Liver (tissue), 8 donors: ENCODE measurements at regions not wholly inside any gene's neighbourhood (a gene's known extent, or its start where the extent isn't known, plus 50 kb on each side); places are given as distances from the start of the nearest gene placed in this dataset.

Experiments
- DNase-seq: peaks from one replicate; pipeline ENCODE4 v3.0.0-alpha.2; 2017; ENCODE audit warnings: low spot score
- H3K27ac ChIP-seq, 2 donors: one replicate each; pipeline ENCODE4 v1.7.0; 2013; ENCODE audit warnings: inconsistent platforms in 2 of 2, low read length in 2 of 2, control low read depth in 1 of 2, low read depth in 1 of 2, mild to moderate bottlenecking in 1 of 2
- H3K27me3 ChIP-seq, 4 donors: one replicate each; pipeline versions ENCODE4 v1.6.1 to v1.7.0; 2013; ENCODE audit warnings: low read length in 3 of 4, inconsistent platforms in 1 of 4, mild to moderate bottlenecking in 1 of 4, moderate library complexity in 1 of 4; ENCODE audit not compliant: control insufficient read depth in 4 of 4, insufficient read depth in 4 of 4
- H3K36me3 ChIP-seq, 4 donors: one replicate each; pipeline versions ENCODE4 v1.6.1 to v1.7.0; 2013; ENCODE audit warnings: low read length in 3 of 4, mild to moderate bottlenecking in 3 of 4, low read depth in 1 of 4, moderate library complexity in 1 of 4; ENCODE audit not compliant: control insufficient read depth in 4 of 4, insufficient read depth in 3 of 4
- H3K4me1 ChIP-seq, 4 donors: one replicate each; pipeline versions ENCODE4 v1.6.1 to v1.7.0; 2013; ENCODE audit warnings: low read length in 3 of 4, mild to moderate bottlenecking in 3 of 4, moderate library complexity in 1 of 4; ENCODE audit not compliant: control insufficient read depth in 4 of 4, insufficient read depth in 4 of 4
- H3K4me3 ChIP-seq, 3 donors: one replicate each; pipeline versions ENCODE4 v1.6.1 to v1.7.0; 2013; ENCODE audit warnings: low read length in 3 of 3, control low read depth in 1 of 3, low read depth in 1 of 3, mild to moderate bottlenecking in 1 of 3
- H3K9ac ChIP-seq, 2 donors: one replicate each; pipeline ENCODE4 v1.7.0; 2013; ENCODE audit warnings: low read length in 2 of 2, mild to moderate bottlenecking in 2 of 2, moderate library complexity in 2 of 2, control low read depth in 1 of 2, low read depth in 1 of 2
- H3K9me3 ChIP-seq, 4 donors: one replicate each; pipeline versions ENCODE4 v1.6.1 to v1.7.0; 2013; ENCODE audit warnings: low read length in 3 of 4; ENCODE audit not compliant: control insufficient read depth in 4 of 4
- ATF3 ChIP-seq: IDR thresholded peaks from 2 replicates; pipeline ENCODE4 v1.6.1; 2016; ENCODE audit warnings: antibody characterized with exemption
- CTCF ChIP-seq: fragments of 150-350 bp; IDR thresholded peaks from 2 replicates; pipeline ENCODE4 v1.5.1; 2017; ENCODE audit warnings: improper control_type of control experiment, low read depth, low read length; ENCODE audit not compliant: missing input control
- EGR1 ChIP-seq, 2 donors: IDR thresholded peaks; 2 replicates each; pipeline ENCODE4 v1.6.1; 2016 to 2018; ENCODE audit warnings: antibody characterized with exemption in 2 of 2, low read depth in 2 of 2
- FOXA1 ChIP-seq: IDR thresholded peaks from 2 replicates; pipeline ENCODE4 v1.6.1; 2016; ENCODE audit warnings: antibody characterized with exemption
- FOXA2 ChIP-seq: IDR thresholded peaks from 2 replicates; pipeline ENCODE4 v1.6.1; 2016; ENCODE audit warnings: antibody characterized with exemption
- GABPA ChIP-seq, 2 donors: IDR thresholded peaks in 1 of 2; conservative IDR thresholded peaks in 1 of 2; 2 replicates each; pipeline ENCODE4 v1.6.1; 2016; ENCODE audit warnings: antibody characterized with exemption in 2 of 2, mild to moderate bottlenecking in 1 of 2, moderate library complexity in 1 of 2
- HNF4A ChIP-seq, 2 donors: conservative IDR thresholded peaks; 2 replicates each; pipeline ENCODE4 v1.6.1; 2016; ENCODE audit warnings: antibody characterized with exemption in 2 of 2, mild to moderate bottlenecking in 2 of 2
- HNF4G ChIP-seq: IDR thresholded peaks from 2 replicates; pipeline ENCODE4 v1.6.1; 2016; ENCODE audit warnings: antibody characterized with exemption
- JUND ChIP-seq, 2 donors: IDR thresholded peaks; 2 replicates each; pipeline ENCODE4 v1.6.1; 2016; ENCODE audit warnings: antibody characterized with exemption in 2 of 2
- MAX ChIP-seq: IDR thresholded peaks from 2 replicates; pipeline ENCODE4 v1.6.1; 2016; ENCODE audit warnings: antibody characterized with exemption
- NR2F2 ChIP-seq: IDR thresholded peaks from 2 replicates; pipeline ENCODE4 v1.6.1; 2016; ENCODE audit warnings: antibody characterized with exemption
- RAD21 ChIP-seq, 2 donors: IDR thresholded peaks; 2 replicates each; pipeline ENCODE4 v1.6.1; 2016; ENCODE audit warnings: antibody characterized with exemption in 2 of 2, mild to moderate bottlenecking in 2 of 2
- REST ChIP-seq: IDR thresholded peaks from 2 replicates; pipeline ENCODE4 v1.6.1; 2016; ENCODE audit warnings: antibody characterized with exemption, mild to moderate bottlenecking
- RXRA ChIP-seq, 2 donors: IDR thresholded peaks; 2 replicates each; pipeline ENCODE4 v1.6.1; 2017 to 2018; ENCODE audit warnings: antibody characterized with exemption in 2 of 2, mild to moderate bottlenecking in 1 of 2
- SP1 ChIP-seq: IDR thresholded peaks from 2 replicates; pipeline ENCODE4 v1.6.1; 2018; ENCODE audit warnings: antibody characterized with exemption, mild to moderate bottlenecking
- TAF1 ChIP-seq: conservative IDR thresholded peaks from 2 replicates; pipeline ENCODE4 v1.6.1; 2016; ENCODE audit warnings: antibody characterized with exemption, mild to moderate bottlenecking
- YY1 ChIP-seq: IDR thresholded peaks from 2 replicates; pipeline ENCODE4 v1.6.1; 2016; ENCODE audit warnings: antibody characterized with exemption, mild to moderate bottlenecking
- ZBTB33 ChIP-seq: IDR thresholded peaks from 2 replicates; pipeline ENCODE4 v1.6.1; 2016; ENCODE audit warnings: antibody characterized with exemption
- WGBS: extraction: QIAGEN DNeasy Blood & Tissue Kit; methylation state at CpG from one replicate; pipeline ENCODE4 v1.1.7; 2013; 5-methylcytosine and 5-hydroxymethylcytosine counted together
- donor health status: healthy.
- donor health status: healthy.
- donor health status: healthy.
- donor health status: healthy.
- donor health status: healthy.

- Histone ChIP-seq H3K36me3 (no peaks in the 10 kb centered on the region), H3K27ac (no peak overlapping the region), H3K27me3 (no peaks in the 10 kb centered on the region), H3K9ac (no peak overlapping the region), H3K4me3 (no peak overlapping the region), H3K4me1 (no peaks in the 10 kb centered on the region), H3K9me3 (no peaks in the 10 kb centered on the region)
- no peak for DNase-seq
- WGBS: 76% methylated on average over 2 of the region's 2 CpGs
- TF ChIP-seq FOXA2 (no peak), GABPA (IDR thresholded peaks at IDR 0.05 in 1 of 2, conservative IDR thresholded peaks at IDR 0.05 in 1 of 2) (no peak), HNF4A (conservative IDR thresholded peaks at IDR 0.05) (no peak), RXRA (IDR thresholded peaks at IDR 0.05) (no peak), EGR1 (IDR thresholded peaks at IDR 0.05; ENCODE audit: low read depth in 2 of 2) (no peak), SP1 (no peak), HNF4G (no peak), YY1 (no peak)
These were observed 300.2 kb downstream of the MAP2K6 start for GRCh38 chr17:69714669-69715068.

GRCh38 chr17:69715656-69716055, 301.2 kb downstream of the MAP2K6 start:
- TF ChIP-seq REST: no peak
- no peak for TF ChIP-seq RXRA (IDR thresholded peaks at IDR 0.05)
- no peak for TF ChIP-seq NR2F2
- TF ChIP-seq CTCF: no peak
- TF ChIP-seq HNF4G: no peak
- no peak for TF ChIP-seq JUND (IDR thresholded peaks at IDR 0.05)
- no peak for TF ChIP-seq ZBTB33
- TF ChIP-seq ATF3: no peak
- TF ChIP-seq YY1: no peak
- TF ChIP-seq TAF1: no peak
- no peak for TF ChIP-seq RAD21 (IDR thresholded peaks at IDR 0.05)
- TF ChIP-seq GABPA (IDR thresholded peaks at IDR 0.05 in 1 of 2, conservative IDR thresholded peaks at IDR 0.05 in 1 of 2): no peak
- no peak for TF ChIP-seq EGR1 (IDR thresholded peaks at IDR 0.05; ENCODE audit: low read depth in 2 of 2)
- TF ChIP-seq MAX: no peak
- TF ChIP-seq HNF4A (conservative IDR thresholded peaks at IDR 0.05): no peak
- TF ChIP-seq FOXA2: no peak
- TF ChIP-seq FOXA1: no peak
- no peak for TF ChIP-seq SP1
- H3K27ac ChIP-seq: no peak overlapping the region
- DNase-seq: no peak
- no peaks in the 10 kb centered on the region for H3K4me1 ChIP-seq
- no peak overlapping the region for H3K4me3 ChIP-seq
- no peaks in the 10 kb centered on the region for H3K27me3 ChIP-seq
- 96% methylated on average over 4 of the region's 4 CpGs for WGBS
- H3K36me3 ChIP-seq: no peaks in the 10 kb centered on the region
- no peaks in the 10 kb centered on the region for H3K9me3 ChIP-seq
- H3K9ac ChIP-seq: no peak overlapping the region
